Bronchial epithelial cell (primary cell): ENCODE measurements at regions not wholly inside any gene's neighbourhood (a gene's known extent, or its start where the extent isn't known, plus 50 kb on each side); places are given as distances from the start of the nearest gene placed in this dataset.
A peak's percentile ranks its signal among the peaks of the same experiment; 100 is the strongest.

Source experiments
- DNase-seq: peaks from one replicate; pipeline ENCODE4 v3.0.0-alpha.2; 2010; ENCODE audit warnings: low read depth
- FAIRE-seq: peaks from 2 replicates; lab custom pipeline; 2011; peaks lifted over from hg19 to GRCh38; lab: Jason Lieb, UNC
- H3K27me3 ChIP-seq: 2 replicates; pipeline ENCODE4 v1.5.1; 2011; ENCODE audit warnings: low read length; ENCODE audit not compliant: control insufficient read depth, insufficient read depth
- H3K36me3 ChIP-seq: 2 replicates; pipeline ENCODE4 v1.5.1; 2011; ENCODE audit warnings: low read length; ENCODE audit not compliant: control insufficient read depth, insufficient read depth
- H3K4me3 ChIP-seq: 2 replicates; pipeline ENCODE4 v1.5.1; 2011; ENCODE audit warnings: mild to moderate bottlenecking, low read depth, low read length, control low read depth
- TF ChIP-seq, protein P1 (sequence below): IDR thresholded peaks from 2 replicates; pipeline ENCODE4 v1.5.1; 2011; ENCODE audit warnings: mild to moderate bottlenecking, moderate library complexity, low read length, control low read depth, inconsistent platforms; ENCODE audit not compliant: insufficient read depth, severe bottlenecking

DNA sequence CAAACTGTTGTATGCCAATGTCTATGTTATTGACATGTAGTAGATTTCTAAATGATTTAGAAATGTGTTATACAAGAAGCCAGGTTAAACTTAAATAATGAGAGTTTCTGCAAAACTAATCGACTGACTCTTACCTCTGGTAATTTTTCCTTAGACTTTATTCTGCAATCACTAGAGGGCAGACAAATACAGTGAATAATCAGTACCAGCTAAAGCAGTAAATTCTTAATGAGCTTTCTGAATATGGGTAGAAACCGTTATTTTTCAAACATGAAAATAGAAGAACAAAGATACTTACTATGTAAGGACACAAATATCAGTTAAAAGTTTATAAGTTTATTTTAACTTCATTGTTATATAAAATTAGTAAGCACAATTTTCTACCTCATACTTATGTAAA lies 97.9 kb upstream of the RGS1 start:
- FAIRE-seq (no peak), DNase-seq (peak; percentile 47)
- TF ChIP-seq, protein P1, sequence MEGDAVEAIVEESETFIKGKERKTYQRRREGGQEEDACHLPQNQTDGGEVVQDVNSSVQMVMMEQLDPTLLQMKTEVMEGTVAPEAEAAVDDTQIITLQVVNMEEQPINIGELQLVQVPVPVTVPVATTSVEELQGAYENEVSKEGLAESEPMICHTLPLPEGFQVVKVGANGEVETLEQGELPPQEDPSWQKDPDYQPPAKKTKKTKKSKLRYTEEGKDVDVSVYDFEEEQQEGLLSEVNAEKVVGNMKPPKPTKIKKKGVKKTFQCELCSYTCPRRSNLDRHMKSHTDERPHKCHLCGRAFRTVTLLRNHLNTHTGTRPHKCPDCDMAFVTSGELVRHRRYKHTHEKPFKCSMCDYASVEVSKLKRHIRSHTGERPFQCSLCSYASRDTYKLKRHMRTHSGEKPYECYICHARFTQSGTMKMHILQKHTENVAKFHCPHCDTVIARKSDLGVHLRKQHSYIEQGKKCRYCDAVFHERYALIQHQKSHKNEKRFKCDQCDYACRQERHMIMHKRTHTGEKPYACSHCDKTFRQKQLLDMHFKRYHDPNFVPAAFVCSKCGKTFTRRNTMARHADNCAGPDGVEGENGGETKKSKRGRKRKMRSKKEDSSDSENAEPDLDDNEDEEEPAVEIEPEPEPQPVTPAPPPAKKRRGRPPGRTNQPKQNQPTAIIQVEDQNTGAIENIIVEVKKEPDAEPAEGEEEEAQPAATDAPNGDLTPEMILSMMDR, result peak; percentile 18
- H3K36me3 ChIP-seq, result no peaks in the 10 kb centered on the region
- H3K27me3 ChIP-seq, result peaks cover 1% of the 10 kb centered on the region
- no peak overlapping the region for H3K4me3 ChIP-seq

DNA sequence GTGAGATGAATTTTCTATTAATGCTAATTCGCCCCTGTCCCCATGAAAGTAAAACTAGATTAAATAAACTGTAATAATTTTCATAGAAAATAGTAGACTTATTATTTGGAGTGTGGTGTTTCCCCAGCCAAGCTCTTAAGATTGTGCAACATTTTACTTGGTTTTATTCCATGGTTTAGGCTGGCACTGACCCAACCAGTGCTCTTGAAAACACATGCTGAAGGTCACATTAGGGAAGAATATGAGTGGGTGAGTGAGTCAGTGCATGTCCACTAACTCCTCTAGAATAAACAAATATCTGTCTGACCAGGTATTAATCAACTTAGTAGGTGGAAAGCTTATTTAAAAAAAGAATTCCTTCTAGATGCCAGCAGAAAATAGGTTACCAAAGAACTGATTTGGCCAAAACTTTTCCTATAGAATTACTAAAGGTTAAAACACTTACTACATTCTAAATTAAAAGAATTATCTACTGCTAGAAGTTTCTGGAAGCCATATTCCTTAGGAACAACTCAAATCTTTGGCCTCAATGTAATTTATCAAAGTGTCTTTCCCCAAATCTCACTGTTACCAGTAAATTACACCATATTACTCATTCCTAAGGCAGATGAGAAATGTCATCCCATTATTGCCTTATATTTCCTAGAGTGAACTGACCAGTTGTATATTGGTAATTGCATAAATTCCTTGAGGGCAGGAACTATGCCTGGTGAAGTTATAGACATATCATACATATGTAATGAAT lies 89.7 kb upstream of the RGS1 start:
- peak; percentile 96 for DNase-seq
- FAIRE-seq, result no peak
- Histone ChIP-seq H3K36me3 (no peaks in the 10 kb centered on the region), H3K27me3 (no peaks in the 10 kb centered on the region), H3K4me3 (no peak overlapping the region)
- TF ChIP-seq, protein P1, result no peak

DNA sequence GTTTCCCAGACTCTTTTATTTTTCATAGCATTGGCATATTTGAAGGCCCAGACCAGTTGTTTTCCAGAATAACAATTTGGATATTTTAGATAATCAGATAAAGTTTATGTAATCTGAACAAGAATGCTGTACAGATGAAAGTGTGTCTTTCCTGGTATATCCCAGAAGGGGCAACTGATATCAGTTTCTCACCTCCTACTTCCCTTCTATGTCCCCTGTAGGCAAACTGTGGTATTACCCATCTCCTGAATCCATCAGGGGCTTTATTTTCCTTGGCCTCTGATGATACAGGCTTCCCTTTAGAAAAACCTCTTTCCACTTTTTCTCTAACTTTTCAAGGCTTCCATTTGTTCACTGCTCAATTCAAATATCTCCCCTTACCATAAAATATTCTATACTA lies 87.5 kb upstream of the RGS1 start:
- H3K36me3 ChIP-seq, result no peaks in the 10 kb centered on the region
- no peaks in the 10 kb centered on the region for H3K27me3 ChIP-seq
- H3K4me3 ChIP-seq, result no peak overlapping the region
- DNase-seq, result no peak
- no peak for FAIRE-seq
- TF ChIP-seq, protein P1, result peak; percentile 7

DNA sequence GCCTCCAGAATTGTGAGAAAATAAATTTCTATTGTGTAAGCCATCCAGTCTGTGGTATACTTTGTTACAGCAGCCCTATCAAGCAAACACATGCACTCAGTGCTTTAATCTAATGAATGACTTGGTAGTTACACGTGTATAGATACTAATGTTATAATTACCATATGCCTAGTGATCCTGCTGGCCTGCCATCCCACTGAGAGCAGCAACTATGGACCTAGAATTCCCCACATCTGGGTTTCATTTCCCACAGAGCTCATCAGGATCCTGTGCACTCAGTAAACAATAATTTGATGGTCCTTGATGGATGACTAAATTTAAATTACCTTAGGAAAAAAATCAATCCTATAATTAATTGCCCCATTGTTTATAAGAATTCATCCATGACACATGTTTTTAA lies 86.5 kb upstream of the RGS1 start:
- DNase-seq, result no peak
- no peak overlapping the region for H3K4me3 ChIP-seq
- no peaks in the 10 kb centered on the region for H3K36me3 ChIP-seq
- TF ChIP-seq, protein P1, result no peak
- H3K27me3 ChIP-seq, result no peaks in the 10 kb centered on the region
- no peak for FAIRE-seq

DNA sequence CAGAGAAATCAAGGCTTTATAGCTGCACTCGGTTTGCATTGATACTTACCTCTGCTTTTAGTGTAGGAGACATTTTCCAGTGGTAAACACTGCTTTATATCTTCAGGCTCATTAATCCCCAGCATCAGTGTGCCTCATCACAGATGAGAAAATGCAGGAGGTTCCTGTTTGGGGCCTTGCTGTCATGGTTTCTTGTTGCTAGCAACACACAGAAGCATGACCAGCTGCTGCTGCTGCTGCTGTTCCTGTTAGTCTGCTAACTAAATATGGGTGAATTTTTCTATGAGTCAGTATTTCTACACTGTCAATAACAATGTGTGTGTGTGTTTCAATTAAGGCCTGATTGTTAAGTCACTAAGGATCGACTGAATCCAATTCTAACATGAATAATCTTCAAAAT lies 85.8 kb upstream of the RGS1 start:
- Histone ChIP-seq H3K27me3 (no peaks in the 10 kb centered on the region), H3K36me3 (no peaks in the 10 kb centered on the region), H3K4me3 (no peak overlapping the region)
- FAIRE-seq (no peak), DNase-seq (peak; percentile 95)
- TF ChIP-seq, protein P1, result no peak
